ENCODE measurements at regions not wholly inside any gene's neighbourhood (a gene's known extent, or its start where the extent isn't known, plus 50 kb on each side); places are given as distances from the start of the nearest gene placed in this dataset.

DNA sequence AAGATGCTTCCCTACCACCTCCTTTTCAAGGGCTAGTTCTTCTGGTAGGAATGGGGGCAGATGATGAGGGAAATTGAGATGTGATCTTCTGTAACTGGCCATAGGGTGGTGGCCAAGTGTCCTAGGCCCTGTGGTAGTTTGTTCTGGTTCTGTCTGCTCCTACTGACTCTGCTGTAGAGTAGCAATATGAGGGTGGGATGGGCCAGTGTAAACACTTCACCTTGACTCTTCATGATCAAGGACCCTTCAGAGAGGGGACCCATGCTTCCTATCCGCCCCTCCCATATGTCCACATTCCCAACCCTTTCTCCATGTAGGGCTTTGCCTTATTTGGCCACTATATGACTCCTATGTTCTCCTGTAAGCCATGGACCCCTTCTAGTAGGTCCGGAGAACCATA is 230.3 kb upstream of the SESN3 start:
- Histone ChIP-seq H3K9me3 (replicated peaks; ENCODE audit: control insufficient read depth, insufficient read depth, low read length) (no peaks in the 10 kb centered on the region), H2AFZ (ENCODE audit: low read depth, low read length) (no peak overlapping the region), H3K9me1 (replicated peaks; ENCODE audit: control insufficient read depth, extremely low read depth, insufficient read depth, low read length) (no peaks in the 10 kb centered on the region), H3K79me2 (ENCODE audit: control insufficient read depth, insufficient read depth, low read length) (no peaks in the 10 kb centered on the region), H3K4me3 (replicated peaks in 1 of 3; ENCODE audit: insufficient read depth in 1 of 3, low read depth in 1 of 3, low read length in 3 of 3) (no peak overlapping the region), H3K4me1 (ENCODE audit: control insufficient read depth, extremely low read depth, insufficient read depth, low read length) (no peaks in the 10 kb centered on the region), H3K4me2 (ENCODE audit: insufficient read depth, low read length) (no peak overlapping the region), H3K27ac (ENCODE audit: insufficient read depth, low read depth, low read length) (no peak overlapping the region), H3K9ac (replicated peaks; ENCODE audit: extremely low read depth, insufficient read depth, low read length) (no peak overlapping the region), H3K36me3 (ENCODE audit: control insufficient read depth in 2 of 2, extremely low read depth in 1 of 2, insufficient read depth in 2 of 2, low read length in 2 of 2) (no peaks in the 10 kb centered on the region), H3K27me3 (ENCODE audit: control insufficient read depth in 2 of 2, insufficient read depth in 2 of 2, low read length in 2 of 2) (no peaks in the 10 kb centered on the region), H4K20me1 (replicated peaks; ENCODE audit: control insufficient read depth, extremely low read depth, insufficient read depth, low read length) (no peaks in the 10 kb centered on the region)
- dilution Hi-C loops (cut with MboI; ENCODE audit: extremely low pct_ligation_motif_present, low sequenced_read_pairs) = no loop called here
- no peak for FAIRE-seq
- TF ChIP-seq MAX (IDR thresholded peaks at IDR 0.05; ENCODE audit: insufficient read depth, insufficient read length) (no peak), EZH2 (IDR thresholded peaks at IDR 0.05; ENCODE audit: borderline replicate concordance, low read depth, low read length, severe bottlenecking) (no peak), POLR2A (IDR thresholded peaks at IDR 0.05; ENCODE audit: low read depth, low read length) (no peak), CTCF (IDR thresholded peaks at IDR 0.05; ENCODE audit: extremely low read depth in 1 of 2, insufficient read depth in 1 of 2, low read depth in 1 of 2, low read length in 2 of 2) (no peak), GATA2 (IDR thresholded peaks at IDR 0.05; ENCODE audit: insufficient read depth, insufficient read length, low read depth, low read length) (no peak), POLR2AphosphoS5 (IDR thresholded peaks at IDR 0.05; ENCODE audit: insufficient read depth, low read depth, low read length) (no peak), MYC (IDR thresholded peaks at IDR 0.05; ENCODE audit: low read depth, low read length) (no peak)
- ChIA-PET CTCF (no interaction called here), POLR2A (no interaction called here)
- BruUV-seq (replicated peaks) = no TSS peak
- intact Hi-C loops (cut with micrococcal nuclease) = no loop called here
- DNase-seq (ENCODE audit: low read depth, low spot score) = no peak

Measured in endothelial cell of umbilical vein (primary cell).